Activated T-cell treated with anti-CD3 and anti-CD28 coated beads, Interleukin-2, amount 50 U/mL, for 24 hours (primary cell): ENCODE measurements at regions not wholly inside any gene's neighbourhood (a gene's known extent, or its start where the extent isn't known, plus 50 kb on each side); places are given as distances from the start of the nearest gene placed in this dataset.
"Not testable (repeated sequence)": the region's sequence is repeated elsewhere in the genome, so short reads cannot be mapped to it uniquely, and the experiment has no call there.

ENCODE experiments used
- DNase-seq: peaks from one replicate; pipeline ENCODE4 v3.0.0-alpha.2; 2020
- H3K27ac Mint-ChIP-seq: 2 replicates; pipeline ENCODE4 v1.8.0; 2020; ENCODE audit warnings: mild to moderate bottlenecking, mixed read lengths
- H3K27me3 Mint-ChIP-seq: 2 replicates; pipeline ENCODE4 v1.8.0; 2020; ENCODE audit warnings: mixed read lengths
- H3K36me3 Mint-ChIP-seq: 2 replicates; pipeline ENCODE4 v1.8.0; 2020; ENCODE audit warnings: low read depth, mixed read lengths
- H3K4me1 Mint-ChIP-seq: 2 replicates; pipeline ENCODE4 v1.8.0; 2020; ENCODE audit warnings: low read depth, mixed read lengths
- H3K4me3 Mint-ChIP-seq: 2 replicates; pipeline ENCODE4 v1.8.0; 2020; ENCODE audit warnings: mild to moderate bottlenecking, moderate library complexity, mixed read lengths
- H3K9me3 Mint-ChIP-seq: 2 replicates; pipeline ENCODE4 v1.8.0; 2020; ENCODE audit warnings: mixed read lengths

- no peaks in the 10 kb centered on the region for H3K9me3 Mint-ChIP-seq
- H3K36me3 Mint-ChIP-seq, result no peaks in the 10 kb centered on the region
- H3K27me3 Mint-ChIP-seq, result peaks cover 35% of the 10 kb centered on the region
- H3K27ac Mint-ChIP-seq, result no peak overlapping the region
- no peak overlapping the region for H3K4me3 Mint-ChIP-seq
- H3K4me1 Mint-ChIP-seq, result no peaks in the 10 kb centered on the region
- DNase-seq, result no peak
These were observed 72.2 kb upstream of the SLC25A33 start for GRCh38 chr1:9466780-9467758.

GRCh38 chr1:9469882-9470281 lies 69.4 kb upstream of the SLC25A33 start:
- DNase-seq, H3K27ac Mint-ChIP-seq, H3K4me1 Mint-ChIP-seq, H3K36me3 Mint-ChIP-seq, H3K9me3 Mint-ChIP-seq, H3K4me3 Mint-ChIP-seq: not testable (repeated sequence)
- H3K27me3 Mint-ChIP-seq, result peaks cover 35% of the 10 kb centered on the region

- no peaks in the 10 kb centered on the region for H3K36me3 Mint-ChIP-seq
- H3K4me1 Mint-ChIP-seq, result peaks cover 1% of the 10 kb centered on the region
- peaks cover 38% of the 10 kb centered on the region for H3K27me3 Mint-ChIP-seq
- no peak overlapping the region for H3K4me3 Mint-ChIP-seq
- no peak overlapping the region for H3K27ac Mint-ChIP-seq
- no peaks in the 10 kb centered on the region for H3K9me3 Mint-ChIP-seq
- no peak for DNase-seq
These were observed 67.6 kb upstream of the SLC25A33 start for GRCh38 chr1:9471679-9472078.

- H3K4me1 Mint-ChIP-seq, result peaks cover 2% of the 10 kb centered on the region
- no peaks in the 10 kb centered on the region for H3K9me3 Mint-ChIP-seq
- H3K4me3 Mint-ChIP-seq, result no peak overlapping the region
These were observed 66.8 kb upstream of the SLC25A33 start for GRCh38 chr1:9472386-9473031.

GRCh38 chr1:9473032-9473807 lies 66.0 kb upstream of the SLC25A33 start:
- no peak for DNase-seq
- H3K27ac Mint-ChIP-seq, result no peak overlapping the region
- no peak overlapping the region for H3K4me3 Mint-ChIP-seq
- peaks cover 24% of the 10 kb centered on the region for H3K27me3 Mint-ChIP-seq
- no peaks in the 10 kb centered on the region for H3K36me3 Mint-ChIP-seq
- no peaks in the 10 kb centered on the region for H3K9me3 Mint-ChIP-seq
- H3K4me1 Mint-ChIP-seq, result peaks cover 2% of the 10 kb centered on the region

More at GRCh38 chr1:9472386-9473031, 66.8 kb upstream of the SLC25A33 start:
- no peak for DNase-seq
- Mint-ChIP-seq H3K27ac (no peak overlapping the region), H3K27me3 (peaks cover 31% of the 10 kb centered on the region), H3K36me3 (no peaks in the 10 kb centered on the region)

GRCh38 chr1:9475061-9475627 lies 64.1 kb upstream of the SLC25A33 start:
- no peak overlapping the region for H3K4me3 Mint-ChIP-seq
- peaks cover 17% of the 10 kb centered on the region for H3K27me3 Mint-ChIP-seq
- no peak overlapping the region for H3K27ac Mint-ChIP-seq
- H3K9me3 Mint-ChIP-seq, result no peaks in the 10 kb centered on the region
- no peaks in the 10 kb centered on the region for H3K36me3 Mint-ChIP-seq
- H3K4me1 Mint-ChIP-seq, result peaks cover 2% of the 10 kb centered on the region
- no peak for DNase-seq

GRCh38 chr1:9476790-9477463 lies 62.3 kb upstream of the SLC25A33 start:
- H3K4me1 Mint-ChIP-seq, result peaks cover 2% of the 10 kb centered on the region
- DNase-seq, result no peak
- H3K27ac Mint-ChIP-seq, result no peak overlapping the region
- H3K27me3 Mint-ChIP-seq, result peaks cover 8% of the 10 kb centered on the region
- H3K36me3 Mint-ChIP-seq, result no peaks in the 10 kb centered on the region
- no peaks in the 10 kb centered on the region for H3K9me3 Mint-ChIP-seq
- no peak overlapping the region for H3K4me3 Mint-ChIP-seq

GRCh38 chr1:9477535-9477934 lies 61.7 kb upstream of the SLC25A33 start:
- Mint-ChIP-seq H3K9me3 (no peaks in the 10 kb centered on the region), H3K4me1 (peaks cover 2% of the 10 kb centered on the region), H3K4me3 (no peak overlapping the region), H3K27ac (no peak overlapping the region), H3K27me3 (peaks cover 8% of the 10 kb centered on the region), H3K36me3 (no peaks in the 10 kb centered on the region)
- DNase-seq, result no peak

- DNase-seq, result no peak
These were observed 61.2 kb upstream of the SLC25A33 start for GRCh38 chr1:9478021-9478420.

GRCh38 chr1:9481048-9481447 lies 58.2 kb upstream of the SLC25A33 start:
- Mint-ChIP-seq H3K4me3 (no peak overlapping the region), H3K27ac (no peak overlapping the region), H3K4me1 (peaks cover 2% of the 10 kb centered on the region), H3K36me3 (no peaks in the 10 kb centered on the region), H3K9me3 (no peaks in the 10 kb centered on the region), H3K27me3 (peaks cover 2% of the 10 kb centered on the region)
- no peak for DNase-seq

More at GRCh38 chr1:9478021-9478420, 61.2 kb upstream of the SLC25A33 start:
- Mint-ChIP-seq H3K4me3 (no peak overlapping the region), H3K4me1 (peaks cover 2% of the 10 kb centered on the region), H3K27me3 (peaks cover 8% of the 10 kb centered on the region), H3K9me3 (no peaks in the 10 kb centered on the region), H3K36me3 (no peaks in the 10 kb centered on the region), H3K27ac (no peak overlapping the region)

- Mint-ChIP-seq H3K9me3 (no peaks in the 10 kb centered on the region), H3K27ac (no peak overlapping the region), H3K27me3 (no peaks in the 10 kb centered on the region), H3K36me3 (no peaks in the 10 kb centered on the region), H3K4me3 (no peak overlapping the region), H3K4me1 (no peaks in the 10 kb centered on the region)
- DNase-seq, result no peak
These were observed 56.9 kb upstream of the SLC25A33 start for GRCh38 chr1:9482403-9482802.

- H3K9me3 Mint-ChIP-seq, result no peaks in the 10 kb centered on the region
- H3K4me1 Mint-ChIP-seq, result no peaks in the 10 kb centered on the region
- no peak overlapping the region for H3K27ac Mint-ChIP-seq
- DNase-seq, result no peak
- H3K36me3 Mint-ChIP-seq, result no peaks in the 10 kb centered on the region
- no peak overlapping the region for H3K4me3 Mint-ChIP-seq
- no peaks in the 10 kb centered on the region for H3K27me3 Mint-ChIP-seq
These were observed 56.3 kb upstream of the SLC25A33 start for GRCh38 chr1:9482816-9483572.

- H3K4me3 Mint-ChIP-seq, result no peak overlapping the region
- peaks cover 3% of the 10 kb centered on the region for H3K27me3 Mint-ChIP-seq
- no peak overlapping the region for H3K27ac Mint-ChIP-seq
- DNase-seq, result no peak
- no peaks in the 10 kb centered on the region for H3K4me1 Mint-ChIP-seq
- no peaks in the 10 kb centered on the region for H3K9me3 Mint-ChIP-seq
- no peaks in the 10 kb centered on the region for H3K36me3 Mint-ChIP-seq
These were observed 52.7 kb upstream of the SLC25A33 start for GRCh38 chr1:9486466-9487140.
